KMS-11 (cell line): ENCODE measurements at regions not wholly inside any gene's neighbourhood (a gene's known extent, or its start where the extent isn't known, plus 50 kb on each side); places are given as distances from the start of the nearest gene placed in this dataset.

Experiments used
- H2AFZ ChIP-seq: fragments of 200-600 bp; sonication (generic); 2 replicates; pipeline ENCODE4 v1.6.1; 2016; ENCODE audit warnings: antibody characterized with exemption, mixed run types, low read depth
- H3K27ac ChIP-seq: fragments of 200-600 bp; sonication (generic); 2 replicates; pipeline ENCODE4 v1.6.1; 2016; ENCODE audit warnings: mild to moderate bottlenecking, mixed run types
- H3K27me3 ChIP-seq: fragments of 200-600 bp; sonication (generic); 2 replicates; pipeline ENCODE4 v1.6.1; 2017; ENCODE audit warnings: mild to moderate bottlenecking, low read depth, mixed run types, moderate library complexity; ENCODE audit not compliant: insufficient read depth
- H3K36me3 ChIP-seq: fragments of 200-600 bp; sonication (generic); 2 replicates; pipeline ENCODE4 v1.6.1; 2017; ENCODE audit warnings: mild to moderate bottlenecking, mixed run types; ENCODE audit not compliant: insufficient read depth
- H3K4me1 ChIP-seq: fragments of 200-600 bp; sonication (generic); 2 replicates; pipeline ENCODE4 v1.6.1; 2016; ENCODE audit warnings: mild to moderate bottlenecking, low read depth, mixed run types; ENCODE audit not compliant: poor library complexity, severe bottlenecking
- H3K4me2 ChIP-seq: fragments of 200-600 bp; sonication (generic); 2 replicates; pipeline ENCODE4 v1.7.0; 2016; ENCODE audit warnings: mild to moderate bottlenecking, mixed run types
- H3K4me3 ChIP-seq: fragments of 200-600 bp; sonication (generic); IDR thresholded peaks from 2 replicates; pipeline ENCODE4 v1.6.1; 2017; ENCODE audit warnings: low read depth, low read length, mixed read lengths; ENCODE audit not compliant: insufficient read depth
- H3K79me2 ChIP-seq: fragments of 200-600 bp; sonication (generic); 2 replicates; pipeline ENCODE4 v1.6.1; 2016; ENCODE audit warnings: low read depth, mixed run types; ENCODE audit not compliant: insufficient read depth
- H3K9ac ChIP-seq: fragments of 200-600 bp; sonication (generic); 2 replicates; pipeline ENCODE4 v1.6.1; 2016; ENCODE audit warnings: mild to moderate bottlenecking, mixed run types
- H4K20me1 ChIP-seq: fragments of 200-600 bp; sonication (generic); 2 replicates; pipeline ENCODE4 v1.6.1; 2016; ENCODE audit warnings: mild to moderate bottlenecking, mixed run types; ENCODE audit not compliant: insufficient read depth
- CTCF ChIP-seq: fragments of 200-600 bp; sonication (generic); conservative IDR thresholded peaks from 2 replicates; pipeline ENCODE4 v1.6.1; 2017; ENCODE audit warnings: low read depth, mild to moderate bottlenecking, antibody characterized with exemption, low read length, moderate library complexity, mixed read lengths

- Histone ChIP-seq H3K79me2 (no peaks in the 10 kb centered on the region), H4K20me1 (no peaks in the 10 kb centered on the region), H2AFZ (no peak overlapping the region), H3K4me2 (no peak overlapping the region), H3K27me3 (peaks cover 8% of the 10 kb centered on the region; the same call in 1 of the 2 replicates), H3K9ac (no peak overlapping the region), H3K4me1 (no peaks in the 10 kb centered on the region), H3K36me3 (no peaks in the 10 kb centered on the region), H3K4me3 (no peak overlapping the region), H3K27ac (no peak overlapping the region)
- no peak for TF ChIP-seq CTCF
These were observed 218.8 kb downstream of the IRF8 start for GRCh38 chr16:86117756-86118155.

GRCh38 chr16:86118467-86119307, 219.7 kb downstream of the IRF8 start:
- no peak overlapping the region for H2AFZ ChIP-seq
- no peaks in the 10 kb centered on the region for H3K79me2 ChIP-seq
- no peak overlapping the region for H3K4me2 ChIP-seq
- peaks cover 5% of the 10 kb centered on the region; the same call in 1 of the 2 replicates for H3K27me3 ChIP-seq
- TF ChIP-seq CTCF, result no peak
- H3K4me3 ChIP-seq, result no peak overlapping the region
- H4K20me1 ChIP-seq, result no peaks in the 10 kb centered on the region
- H3K36me3 ChIP-seq, result no peaks in the 10 kb centered on the region
- no peaks in the 10 kb centered on the region for H3K4me1 ChIP-seq
- no peak overlapping the region for H3K9ac ChIP-seq
- H3K27ac ChIP-seq, result no peak overlapping the region

GRCh38 chr16:86120201-86121192, 221.5 kb downstream of the IRF8 start:
- no peaks in the 10 kb centered on the region for H3K36me3 ChIP-seq
- H3K4me3 ChIP-seq, result no peak overlapping the region
- H3K4me1 ChIP-seq, result no peaks in the 10 kb centered on the region
- H2AFZ ChIP-seq, result no peak overlapping the region
- H3K27me3 ChIP-seq, result peaks cover 11% of the 10 kb centered on the region; the same call in 1 of the 2 replicates
- no peak overlapping the region for H3K4me2 ChIP-seq
- H3K9ac ChIP-seq, result no peak overlapping the region
- no peak overlapping the region for H3K27ac ChIP-seq
- no peaks in the 10 kb centered on the region for H4K20me1 ChIP-seq
- H3K79me2 ChIP-seq, result no peaks in the 10 kb centered on the region
- no peak for TF ChIP-seq CTCF

GRCh38 chr16:86121374-86122010, 222.5 kb downstream of the IRF8 start:
- no peak overlapping the region for H3K4me2 ChIP-seq
- no peak overlapping the region for H3K4me3 ChIP-seq
- H3K27me3 ChIP-seq, result peaks cover 13% of the 10 kb centered on the region; the same call in 1 of the 2 replicates
- TF ChIP-seq CTCF, result no peak
- H4K20me1 ChIP-seq, result no peaks in the 10 kb centered on the region
- H2AFZ ChIP-seq, result no peak overlapping the region
- H3K27ac ChIP-seq, result no peak overlapping the region
- no peaks in the 10 kb centered on the region for H3K79me2 ChIP-seq
- no peaks in the 10 kb centered on the region for H3K36me3 ChIP-seq
- no peak overlapping the region for H3K9ac ChIP-seq
- H3K4me1 ChIP-seq, result no peaks in the 10 kb centered on the region
